HUES6 (cell line): ENCODE measurements at regions not wholly inside any gene's neighbourhood (a gene's known extent, or its start where the extent isn't known, plus 50 kb on each side); places are given as distances from the start of the nearest gene placed in this dataset.

ENCODE experiments used
- H3K27ac ChIP-seq: 2 replicates; pipeline ENCODE4 v1.7.0; 2013; ENCODE audit warnings: low read depth, mild to moderate bottlenecking, low read length, inconsistent platforms
- H3K27me3 ChIP-seq: 2 replicates; pipeline ENCODE4 v1.6.1; 2013; ENCODE audit warnings: low read length; ENCODE audit not compliant: control insufficient read depth, insufficient read depth
- H3K36me3 ChIP-seq: 2 replicates; pipeline ENCODE4 v1.6.1; 2013; ENCODE audit warnings: low read length; ENCODE audit not compliant: control insufficient read depth, insufficient read depth
- H3K4me1 ChIP-seq: 2 replicates; pipeline ENCODE4 v1.6.1; 2013; ENCODE audit warnings: low read length; ENCODE audit not compliant: control insufficient read depth, insufficient read depth
- H3K4me3 ChIP-seq: 2 replicates; pipeline ENCODE4 v1.5.1; 2013; ENCODE audit warnings: low read depth, low read length
- H3K9ac ChIP-seq: one replicate; pipeline ENCODE4 v1.6.1; 2013; ENCODE audit warnings: mild to moderate bottlenecking, low read length
- H3K9me3 ChIP-seq: 2 replicates; pipeline ENCODE4 v1.6.1; 2013; ENCODE audit warnings: low read depth, low read length; ENCODE audit not compliant: control insufficient read depth, insufficient read depth

DNA sequence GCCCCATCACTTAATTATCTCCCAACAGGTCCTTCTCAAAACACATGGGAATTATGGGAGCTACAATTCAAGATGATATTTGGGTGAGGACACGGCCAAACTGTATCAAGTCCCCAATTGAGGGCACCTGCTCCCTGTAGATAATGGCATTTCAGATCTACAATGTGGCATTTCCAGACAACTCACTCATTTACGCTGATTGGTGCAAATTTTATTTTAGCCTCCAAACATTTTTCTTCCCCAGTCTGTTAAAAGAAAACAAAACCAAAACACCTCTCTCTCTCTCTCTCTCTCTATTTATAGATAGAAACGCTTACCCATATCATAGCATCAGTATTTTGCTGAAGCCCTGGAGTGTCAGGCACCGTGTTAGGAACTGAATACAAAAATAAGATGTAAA lies 148.7 kb upstream of the KLF6 start:
- H3K9me3 ChIP-seq, result no peaks in the 10 kb centered on the region
- no peaks in the 10 kb centered on the region for H3K27me3 ChIP-seq
- H3K27ac ChIP-seq, result no peak overlapping the region
- no peaks in the 10 kb centered on the region for H3K36me3 ChIP-seq
- H3K9ac ChIP-seq, result no peak overlapping the region
- H3K4me1 ChIP-seq, result no peaks in the 10 kb centered on the region
- no peak overlapping the region for H3K4me3 ChIP-seq

DNA sequence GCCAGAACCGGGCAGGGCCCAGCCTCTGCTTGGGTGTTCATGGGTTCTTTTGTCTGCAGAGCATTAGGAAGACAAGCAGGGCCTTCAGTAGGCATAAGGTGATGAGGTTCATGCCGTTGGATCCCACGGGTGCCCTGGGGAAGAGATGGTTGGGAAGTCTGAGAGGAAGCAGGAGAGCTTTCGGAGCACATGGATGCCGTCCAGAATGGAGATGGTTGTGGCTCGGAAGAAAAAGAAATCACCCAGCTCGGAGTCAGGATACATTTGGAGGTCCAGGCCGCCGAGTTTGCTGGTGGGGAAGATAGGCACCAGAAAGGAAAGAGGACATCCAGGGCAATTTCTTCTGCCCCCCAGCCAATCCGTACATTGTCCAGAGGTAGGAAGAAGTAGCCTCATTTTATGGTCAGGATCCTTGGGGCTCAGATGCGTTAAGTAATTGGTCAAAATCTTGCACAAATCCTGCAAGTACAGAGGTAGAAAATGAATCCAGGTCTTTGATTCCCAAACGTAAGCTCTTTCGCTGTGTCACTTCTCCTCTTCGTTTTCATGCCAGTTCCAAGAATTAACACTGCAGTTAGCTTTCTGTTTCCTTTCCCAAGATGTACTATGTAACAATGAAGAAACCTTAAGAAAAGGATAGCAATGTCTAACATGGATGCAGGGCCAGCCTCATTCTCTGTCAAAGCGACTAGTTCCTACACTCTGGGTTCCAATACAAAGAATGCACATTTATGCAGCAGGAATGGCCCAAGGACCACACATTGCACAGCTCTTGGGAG lies 147.8 kb upstream of the KLF6 start:
- H3K9ac ChIP-seq, result no peak overlapping the region
- H3K4me3 ChIP-seq, result no peak overlapping the region
- H3K36me3 ChIP-seq, result no peaks in the 10 kb centered on the region
- H3K27me3 ChIP-seq, result no peaks in the 10 kb centered on the region
- H3K4me1 ChIP-seq, result no peaks in the 10 kb centered on the region
- no peak overlapping the region for H3K27ac ChIP-seq
- H3K9me3 ChIP-seq, result no peaks in the 10 kb centered on the region

DNA sequence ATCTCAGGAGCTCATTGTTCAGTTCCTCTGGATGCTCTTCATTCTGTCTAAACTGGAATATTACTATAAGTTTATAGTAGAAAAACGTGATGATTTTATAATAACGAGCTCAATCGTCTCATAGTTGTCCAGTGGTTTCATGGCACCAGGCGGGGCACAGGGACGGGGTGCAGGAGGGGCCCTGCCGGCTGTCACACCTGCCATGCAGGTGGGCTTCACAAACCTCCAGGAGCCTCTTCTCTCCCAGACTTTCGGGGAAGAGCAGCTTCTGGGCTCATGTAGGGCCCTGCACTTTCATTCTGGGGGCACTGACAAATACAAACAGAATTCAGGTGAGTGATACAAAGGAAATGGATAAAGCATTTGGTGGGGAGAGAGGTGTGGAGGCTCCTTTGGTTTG lies 146.9 kb upstream of the KLF6 start:
- no peaks in the 10 kb centered on the region for H3K4me1 ChIP-seq
- no peak overlapping the region for H3K9ac ChIP-seq
- no peak overlapping the region for H3K27ac ChIP-seq
- H3K4me3 ChIP-seq, result no peak overlapping the region
- H3K9me3 ChIP-seq, result no peaks in the 10 kb centered on the region
- H3K27me3 ChIP-seq, result no peaks in the 10 kb centered on the region
- no peaks in the 10 kb centered on the region for H3K36me3 ChIP-seq

DNA sequence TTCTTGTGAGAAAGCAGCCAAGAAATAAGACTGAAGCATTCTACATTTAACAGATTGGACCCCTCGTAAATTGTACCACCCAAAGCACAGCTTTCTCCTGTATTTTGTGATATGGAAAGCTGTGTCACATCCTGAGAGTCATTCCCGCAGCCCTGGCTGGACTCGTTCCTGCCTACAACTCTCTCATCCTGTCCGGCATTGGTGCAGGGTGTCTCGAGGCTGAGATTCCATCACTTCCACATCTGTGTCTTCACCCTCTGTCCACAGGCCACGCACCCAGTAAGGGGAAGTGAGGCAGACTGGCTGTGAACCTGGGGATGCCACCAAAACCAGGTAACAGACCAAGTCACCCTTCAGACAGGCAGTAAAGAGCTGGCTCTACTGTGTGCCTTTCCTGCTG lies 146.2 kb upstream of the KLF6 start:
- no peak overlapping the region for H3K9ac ChIP-seq
- H3K27me3 ChIP-seq, result no peaks in the 10 kb centered on the region
- H3K27ac ChIP-seq, result no peak overlapping the region
- no peaks in the 10 kb centered on the region for H3K4me1 ChIP-seq
- H3K9me3 ChIP-seq, result no peaks in the 10 kb centered on the region
- no peak overlapping the region for H3K4me3 ChIP-seq
- H3K36me3 ChIP-seq, result no peaks in the 10 kb centered on the region

DNA sequence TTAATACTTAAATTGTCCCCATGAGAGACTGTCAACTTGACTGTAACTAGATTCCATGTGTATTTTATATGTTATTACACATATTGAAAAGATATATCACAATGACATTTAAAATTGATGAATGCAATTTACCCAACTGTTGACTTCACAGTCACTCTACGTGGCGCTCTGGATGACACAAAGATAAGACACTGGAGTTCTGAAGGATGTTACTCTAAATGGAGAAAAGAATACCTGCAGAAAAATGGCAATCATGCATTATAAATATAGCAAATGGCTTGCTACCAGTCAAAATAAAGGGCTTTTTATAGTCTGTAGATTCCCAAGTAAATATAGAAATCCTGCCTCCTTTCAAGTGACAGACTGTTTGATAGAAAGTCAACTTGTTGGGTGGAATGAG lies 143.6 kb upstream of the KLF6 start:
- H3K27me3 ChIP-seq, result no peaks in the 10 kb centered on the region
- H3K9ac ChIP-seq, result no peak overlapping the region
- H3K36me3 ChIP-seq, result no peaks in the 10 kb centered on the region
- no peak overlapping the region for H3K4me3 ChIP-seq
- H3K9me3 ChIP-seq, result no peaks in the 10 kb centered on the region
- no peaks in the 10 kb centered on the region for H3K4me1 ChIP-seq
- no peak overlapping the region for H3K27ac ChIP-seq

DNA sequence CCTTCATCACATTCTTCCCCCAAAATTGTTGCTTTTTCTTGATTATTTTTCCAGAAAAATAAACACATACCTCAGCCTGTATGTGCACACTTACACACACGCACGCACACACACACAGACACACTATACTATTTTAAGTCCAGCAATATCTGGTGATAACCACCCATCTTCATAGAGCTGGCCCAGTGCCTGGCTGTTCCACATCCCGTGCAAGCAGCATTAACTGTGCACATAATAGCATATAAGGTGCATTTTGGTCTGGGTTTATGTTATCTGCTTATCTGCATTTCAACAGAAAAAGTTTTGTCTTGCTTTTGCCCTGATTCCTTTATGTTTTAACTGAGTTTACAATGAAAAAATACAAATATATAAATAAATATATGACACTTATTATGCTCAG lies 143.1 kb upstream of the KLF6 start:
- no peaks in the 10 kb centered on the region for H3K27me3 ChIP-seq
- no peaks in the 10 kb centered on the region for H3K4me1 ChIP-seq
- no peak overlapping the region for H3K9ac ChIP-seq
- no peaks in the 10 kb centered on the region for H3K36me3 ChIP-seq
- H3K9me3 ChIP-seq, result no peaks in the 10 kb centered on the region
- H3K27ac ChIP-seq, result no peak overlapping the region
- no peak overlapping the region for H3K4me3 ChIP-seq

DNA sequence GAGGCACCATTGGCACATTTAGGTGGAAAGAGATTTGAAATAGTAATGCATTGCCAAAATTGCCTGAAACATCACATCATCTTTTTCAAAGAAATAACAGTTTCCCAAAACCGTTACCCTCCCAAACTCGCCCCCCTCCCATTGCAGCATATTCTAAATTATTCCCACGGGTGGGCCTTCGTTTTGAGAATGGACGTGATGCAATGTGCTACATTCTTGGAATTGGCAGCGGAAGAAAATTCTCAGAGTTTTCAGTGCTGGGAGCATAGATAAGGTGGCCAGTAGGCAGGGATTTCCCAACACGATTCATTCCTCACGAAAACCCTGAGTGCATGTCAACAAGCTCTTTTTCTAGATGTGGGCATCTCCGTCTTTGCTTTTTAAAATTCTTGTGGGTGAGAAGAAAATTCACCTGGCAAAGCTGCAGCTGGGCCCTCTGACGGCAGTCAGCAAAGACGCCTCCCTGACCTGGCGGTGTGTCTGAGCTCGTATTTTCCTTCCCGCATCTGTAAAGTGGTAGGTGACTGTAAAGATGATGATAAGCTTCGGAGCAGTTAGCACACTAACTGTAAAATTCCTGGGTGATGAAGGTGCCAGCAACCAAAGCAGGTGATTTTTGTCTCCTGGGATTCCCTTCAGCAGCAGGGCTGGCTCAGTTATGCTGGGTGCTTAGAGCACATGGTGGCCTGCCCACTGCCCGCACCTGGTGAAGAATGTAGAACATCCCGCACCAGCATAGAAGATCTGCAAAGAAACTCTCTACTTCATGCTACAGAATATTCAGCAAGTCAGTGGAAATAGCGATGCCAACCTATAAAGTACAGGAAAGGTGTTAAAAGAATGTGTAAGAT lies 141.9 kb upstream of the KLF6 start:
- H3K27ac ChIP-seq, result no peak overlapping the region
- H3K36me3 ChIP-seq, result no peaks in the 10 kb centered on the region
- H3K4me3 ChIP-seq, result no peak overlapping the region
- no peaks in the 10 kb centered on the region for H3K4me1 ChIP-seq
- no peaks in the 10 kb centered on the region for H3K9me3 ChIP-seq
- H3K27me3 ChIP-seq, result no peaks in the 10 kb centered on the region
- no peak overlapping the region for H3K9ac ChIP-seq

DNA sequence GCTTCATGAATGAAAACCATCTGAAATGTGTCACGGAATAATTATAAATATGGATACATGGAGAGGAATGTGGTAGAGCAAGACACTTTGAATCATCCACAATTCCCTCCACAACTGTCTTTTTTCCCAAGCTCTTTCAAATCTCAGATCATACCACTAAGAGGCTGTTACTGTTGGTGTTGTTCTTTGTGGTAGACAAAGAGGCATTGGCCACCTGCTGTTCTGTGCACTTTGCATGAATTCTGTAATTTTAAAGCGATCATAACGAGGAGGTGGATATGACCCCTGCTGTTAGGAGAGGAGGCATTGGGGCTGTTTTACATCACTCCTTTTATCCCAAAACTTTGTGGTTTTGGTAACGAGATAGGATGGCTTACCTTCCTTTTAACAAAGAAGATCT lies 141.2 kb upstream of the KLF6 start:
- Histone ChIP-seq H3K36me3 (no peaks in the 10 kb centered on the region), H3K27ac (no peak overlapping the region), H3K4me1 (no peaks in the 10 kb centered on the region), H3K9me3 (no peaks in the 10 kb centered on the region), H3K4me3 (no peak overlapping the region), H3K9ac (no peak overlapping the region), H3K27me3 (no peaks in the 10 kb centered on the region)

DNA sequence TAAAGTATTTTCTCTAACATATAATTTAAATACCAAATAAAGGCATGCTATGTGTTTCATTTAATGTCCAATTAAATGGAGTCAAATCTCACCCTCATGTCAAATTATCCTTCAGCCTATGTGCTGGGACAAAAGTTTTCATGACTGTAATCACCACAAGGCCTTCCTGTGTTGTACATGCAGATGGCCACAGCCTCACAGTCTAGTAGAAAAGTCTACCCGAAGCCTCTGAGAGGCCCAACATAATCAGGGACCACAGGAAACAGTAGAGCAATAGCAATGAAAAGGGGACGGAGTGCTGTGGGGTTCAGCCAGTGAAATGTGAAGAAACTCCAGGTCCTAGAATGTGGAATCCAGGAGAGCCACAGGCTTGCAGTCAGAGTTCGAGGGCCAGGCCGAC lies 140.2 kb upstream of the KLF6 start:
- no peak overlapping the region for H3K27ac ChIP-seq
- H3K27me3 ChIP-seq, result no peaks in the 10 kb centered on the region
- no peaks in the 10 kb centered on the region for H3K9me3 ChIP-seq
- H3K4me3 ChIP-seq, result no peak overlapping the region
- no peaks in the 10 kb centered on the region for H3K36me3 ChIP-seq
- H3K4me1 ChIP-seq, result no peaks in the 10 kb centered on the region
- no peak overlapping the region for H3K9ac ChIP-seq

DNA sequence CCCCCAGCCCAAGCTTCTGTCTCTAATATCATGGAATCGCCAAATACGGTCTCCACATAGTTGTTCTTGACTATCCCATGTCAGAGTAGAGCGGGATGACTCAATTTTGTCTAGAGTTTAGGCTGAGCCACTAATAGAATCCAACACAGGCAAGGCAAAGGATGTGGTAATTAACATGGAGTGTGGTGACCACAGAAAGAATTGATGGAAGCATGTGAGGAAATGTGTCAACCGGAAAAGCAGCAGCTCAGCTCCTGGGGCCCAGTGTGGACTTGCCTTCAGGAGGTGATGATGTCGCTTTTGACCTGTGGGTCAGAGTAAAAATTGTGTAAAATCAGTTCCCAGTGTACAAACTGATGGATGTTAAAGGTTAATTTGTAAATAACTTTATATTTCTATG lies 139.3 kb upstream of the KLF6 start:
- Histone ChIP-seq H3K4me3 (no peak overlapping the region), H3K27me3 (no peaks in the 10 kb centered on the region), H3K9me3 (no peaks in the 10 kb centered on the region), H3K9ac (no peak overlapping the region), H3K4me1 (no peaks in the 10 kb centered on the region), H3K27ac (no peak overlapping the region), H3K36me3 (no peaks in the 10 kb centered on the region)

DNA sequence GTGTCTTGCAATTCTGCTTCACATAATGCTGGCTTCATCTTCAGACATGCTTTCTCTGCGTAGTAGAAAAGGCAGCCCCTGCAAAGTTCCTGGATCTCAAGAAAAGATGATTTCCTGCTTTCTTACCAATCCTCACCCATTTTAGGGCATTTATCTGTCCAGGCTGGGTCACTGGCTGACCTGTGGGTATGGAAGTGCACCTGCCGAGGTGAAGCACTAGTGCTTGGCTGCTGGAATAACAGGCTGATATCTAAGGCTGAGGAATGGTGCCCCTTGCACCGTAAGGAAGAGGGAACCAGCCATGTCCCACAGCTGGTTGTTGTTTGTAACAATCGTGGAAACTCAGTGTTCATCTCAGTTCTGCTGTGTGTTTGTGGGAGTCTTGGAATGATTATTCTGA lies 138.0 kb upstream of the KLF6 start:
- Histone ChIP-seq H3K27ac (no peak overlapping the region), H3K9me3 (peaks cover 10% of the 10 kb centered on the region; the same call in 1 of the 2 replicates), H3K9ac (no peak overlapping the region), H3K27me3 (no peaks in the 10 kb centered on the region), H3K36me3 (no peaks in the 10 kb centered on the region), H3K4me3 (no peak overlapping the region), H3K4me1 (no peaks in the 10 kb centered on the region)
